ENCODE measurements at regions not wholly inside any gene's neighbourhood (a gene's known extent, or its start where the extent isn't known, plus 50 kb on each side); places are given as distances from the start of the nearest gene placed in this dataset.

DNA sequence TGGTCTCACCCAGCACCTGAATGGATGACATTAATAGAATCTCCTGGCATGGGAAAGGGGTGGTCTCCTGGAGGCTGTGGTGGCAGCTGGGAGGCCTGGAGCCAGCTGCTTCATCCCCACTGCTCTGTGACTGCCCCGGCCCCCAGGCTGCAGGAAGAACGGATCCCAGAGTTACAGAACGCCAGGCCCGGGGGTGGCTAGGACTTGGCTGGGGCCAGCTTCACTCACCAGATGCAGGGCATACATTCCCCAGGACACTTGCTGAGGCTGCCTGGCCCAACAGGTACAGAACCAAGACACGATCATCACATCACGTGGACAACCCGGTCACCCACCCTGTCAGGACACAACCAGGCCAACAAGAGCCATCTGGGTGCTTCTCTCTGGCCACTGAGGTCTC is 178.6 kb upstream of the SALL3 start:
- TF ChIP-seq, protein P1, sequence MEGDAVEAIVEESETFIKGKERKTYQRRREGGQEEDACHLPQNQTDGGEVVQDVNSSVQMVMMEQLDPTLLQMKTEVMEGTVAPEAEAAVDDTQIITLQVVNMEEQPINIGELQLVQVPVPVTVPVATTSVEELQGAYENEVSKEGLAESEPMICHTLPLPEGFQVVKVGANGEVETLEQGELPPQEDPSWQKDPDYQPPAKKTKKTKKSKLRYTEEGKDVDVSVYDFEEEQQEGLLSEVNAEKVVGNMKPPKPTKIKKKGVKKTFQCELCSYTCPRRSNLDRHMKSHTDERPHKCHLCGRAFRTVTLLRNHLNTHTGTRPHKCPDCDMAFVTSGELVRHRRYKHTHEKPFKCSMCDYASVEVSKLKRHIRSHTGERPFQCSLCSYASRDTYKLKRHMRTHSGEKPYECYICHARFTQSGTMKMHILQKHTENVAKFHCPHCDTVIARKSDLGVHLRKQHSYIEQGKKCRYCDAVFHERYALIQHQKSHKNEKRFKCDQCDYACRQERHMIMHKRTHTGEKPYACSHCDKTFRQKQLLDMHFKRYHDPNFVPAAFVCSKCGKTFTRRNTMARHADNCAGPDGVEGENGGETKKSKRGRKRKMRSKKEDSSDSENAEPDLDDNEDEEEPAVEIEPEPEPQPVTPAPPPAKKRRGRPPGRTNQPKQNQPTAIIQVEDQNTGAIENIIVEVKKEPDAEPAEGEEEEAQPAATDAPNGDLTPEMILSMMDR (IDR thresholded peaks at IDR 0.05) = no peak
- TF ChIP-seq POLR2A (IDR thresholded peaks at IDR 0.05) = no peak
